ENCODE measurements at regions not wholly inside any gene's neighbourhood (a gene's known extent, or its start where the extent isn't known, plus 50 kb on each side); places are given as distances from the start of the nearest gene placed in this dataset.

GRCh38 chr5:60516688-60517087 lies 183.3 kb downstream of the DEPDC1B start:
- TF ChIP-seq POLR2A (IDR thresholded peaks at IDR 0.05; ENCODE audit: low read depth, low read length) (no peak), PAX5 (IDR thresholded peaks at IDR 0.05; ENCODE audit: insufficient read depth, low read length, severe bottlenecking) (no peak), POLR2AphosphoS5 (IDR thresholded peaks at IDR 0.05; ENCODE audit: low read depth, low read length) (no peak), TAF1 (IDR thresholded peaks at IDR 0.05; ENCODE audit: low read depth, low read length) (no peak), POU2F2 (IDR thresholded peaks at IDR 0.05; ENCODE audit: low read depth, low read length) (no peak)

Measured in GM12891 (cell line).